ENCODE measurements at regions not wholly inside any gene's neighbourhood (a gene's known extent, or its start where the extent isn't known, plus 50 kb on each side); places are given as distances from the start of the nearest gene placed in this dataset.

GRCh38 chr17:79522414-79522813, 88.4 kb downstream of the RBFOX3 start:
- no peak for DNase-seq

DNA sequence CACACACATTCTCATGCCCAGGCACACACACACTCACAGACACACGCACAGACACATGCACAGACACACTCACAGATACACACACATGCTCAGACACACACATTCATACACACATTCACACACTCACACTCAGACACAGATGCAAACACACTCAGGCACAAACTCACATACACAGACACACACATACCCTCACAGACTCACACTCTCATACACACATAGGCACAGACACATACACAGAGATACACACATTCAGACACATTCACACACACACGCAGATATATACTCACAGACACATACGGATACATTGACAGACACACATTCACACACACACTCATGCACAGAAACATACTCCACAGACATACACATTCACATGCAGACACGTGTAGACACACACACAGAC, 89.6 kb downstream of the RBFOX3 start:
- no peak for DNase-seq

- no peak for DNase-seq
These were observed 90.4 kb downstream of the RBFOX3 start for GRCh38 chr17:79520167-79521165.

- DNase-seq: no peak
These were observed 91.2 kb downstream of the RBFOX3 start for GRCh38 chr17:79519601-79520000.

DNA sequence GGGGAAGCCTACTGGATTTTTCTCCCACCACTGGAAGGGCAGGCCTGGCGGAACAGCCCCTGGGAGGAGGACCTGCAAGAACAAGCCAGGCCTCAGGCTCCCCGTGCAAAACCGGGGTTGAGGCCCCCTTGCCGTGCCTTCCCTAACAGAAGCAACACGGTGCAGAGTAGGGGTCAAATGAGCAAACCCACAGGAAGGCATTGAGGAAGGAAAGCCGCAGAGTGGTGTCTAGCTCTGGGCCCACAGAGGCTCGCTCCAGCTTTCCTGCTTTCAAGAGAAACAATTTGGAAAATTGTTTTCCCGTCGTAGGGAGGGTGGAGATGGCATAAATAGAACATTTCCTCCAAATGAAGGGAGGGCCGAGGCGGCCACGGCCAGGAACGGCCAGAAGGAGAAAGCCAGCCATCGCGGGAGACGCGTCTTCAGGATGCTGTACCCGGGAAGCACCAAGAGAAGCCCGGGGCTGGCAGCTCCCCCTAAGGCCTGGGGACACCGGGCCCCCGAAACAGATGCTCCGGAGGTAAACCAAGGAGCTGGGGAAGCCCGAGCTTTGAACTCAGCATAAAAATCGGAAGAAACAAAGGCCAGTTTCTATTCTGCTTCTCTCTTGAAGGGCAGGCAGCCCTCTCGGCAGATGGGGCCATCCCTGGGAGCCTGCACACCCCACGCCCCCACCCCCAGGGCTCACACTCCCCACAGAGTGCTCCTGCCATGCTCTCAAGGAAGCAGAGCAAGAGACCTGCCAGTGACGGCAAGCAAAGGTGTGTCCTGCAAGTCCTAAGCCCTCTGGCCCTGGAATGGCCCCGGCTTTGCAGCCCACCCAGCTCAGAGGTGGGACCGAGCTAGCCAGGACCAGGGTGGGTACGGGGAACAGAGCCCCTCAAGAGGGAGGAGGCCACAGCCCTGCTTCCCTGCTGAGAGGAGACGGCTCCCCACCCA, 92.0 kb downstream of the RBFOX3 start:
- no peak for DNase-seq

- no peak for DNase-seq
These were observed 92.8 kb downstream of the RBFOX3 start for GRCh38 chr17:79517827-79518584.

DNA sequence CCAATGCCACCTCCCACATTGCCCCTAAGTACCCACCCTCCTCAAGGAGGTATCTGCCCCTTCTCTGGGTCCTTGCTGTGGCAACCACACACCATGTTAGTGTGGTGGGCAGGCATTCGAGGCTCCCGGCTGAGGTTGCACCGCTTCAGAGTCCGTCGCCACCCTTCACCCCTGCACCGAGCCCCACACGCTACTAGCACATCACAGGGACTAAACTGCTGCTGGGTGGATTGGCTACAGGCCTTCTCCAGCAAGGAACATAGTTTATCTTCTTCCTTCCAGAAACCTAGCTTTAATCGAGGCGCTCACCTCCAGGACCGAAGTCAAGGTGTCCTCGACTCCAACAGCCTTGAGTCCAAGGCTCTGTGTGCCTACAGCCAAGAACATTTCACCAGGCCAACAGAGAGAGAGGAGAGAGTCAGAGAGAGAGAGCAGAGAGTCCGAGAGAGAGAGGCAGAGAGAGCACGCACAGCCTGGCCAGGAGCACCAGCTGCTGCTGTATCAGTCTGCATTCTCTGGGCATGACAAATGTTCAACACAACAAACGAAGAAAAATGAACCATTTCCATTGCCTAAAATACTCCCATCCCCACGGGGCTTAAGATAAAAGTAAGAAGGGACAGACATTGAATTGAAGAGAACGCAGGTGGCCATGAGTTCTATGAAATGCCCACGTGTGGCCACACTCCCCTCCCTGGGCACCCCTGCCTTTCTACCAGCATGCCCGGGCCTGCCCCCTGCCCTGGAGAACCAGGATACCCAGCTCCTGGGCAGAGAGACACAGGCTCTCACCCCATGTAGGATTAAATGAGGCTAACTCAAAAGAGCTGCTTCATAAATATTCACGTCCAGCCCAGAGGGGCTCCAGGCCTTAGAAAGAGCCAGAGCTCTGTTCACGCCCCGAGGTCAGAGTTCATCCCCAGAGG, 94.9 kb downstream of the RBFOX3 start:
- no peak for DNase-seq

DNA sequence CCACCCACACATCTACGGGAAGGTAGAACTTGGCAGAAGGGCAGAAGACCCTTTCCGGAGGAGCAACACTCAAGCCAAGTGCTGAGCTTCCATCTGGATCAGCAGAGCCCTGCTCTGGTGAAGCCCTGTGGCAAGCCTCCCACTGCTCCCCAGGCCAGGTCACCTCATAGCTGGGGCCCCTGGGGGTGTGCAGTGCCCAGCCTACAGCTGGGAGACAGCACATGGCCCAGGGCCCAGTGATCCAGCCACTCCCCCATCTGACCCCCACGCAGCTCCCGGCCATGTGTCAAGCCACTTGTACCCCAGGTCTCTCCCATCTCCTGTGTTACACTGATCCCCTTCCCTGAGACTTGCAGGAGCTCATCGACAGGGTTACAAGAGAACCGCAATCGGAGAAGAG, 95.7 kb downstream of the RBFOX3 start:
- DNase-seq: no peak

GRCh38 chr17:79513820-79514535, 96.9 kb downstream of the RBFOX3 start:
- DNase-seq: no peak

DNA sequence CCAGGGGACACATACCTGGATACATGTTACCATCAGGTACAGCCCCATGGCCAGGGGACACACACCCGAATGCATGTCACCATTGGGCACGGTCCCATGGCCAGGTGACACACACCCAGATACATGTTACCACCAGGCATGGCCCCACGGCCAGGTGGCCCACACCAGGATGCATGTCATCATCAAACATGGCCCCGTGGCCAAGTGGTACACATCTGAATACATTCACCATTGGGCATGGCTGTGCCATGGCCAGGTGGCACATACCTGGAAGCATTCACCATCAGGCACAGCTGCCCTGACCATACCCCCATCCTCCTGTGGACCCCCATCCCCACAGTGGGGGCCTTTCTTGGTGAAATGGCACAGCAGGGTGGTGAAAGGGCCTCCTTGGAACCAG, 97.6 kb downstream of the RBFOX3 start:
- DNase-seq: no peak

GRCh38 chr17:79511471-79511870, 99.4 kb downstream of the RBFOX3 start:
- no peak for DNase-seq

DNA sequence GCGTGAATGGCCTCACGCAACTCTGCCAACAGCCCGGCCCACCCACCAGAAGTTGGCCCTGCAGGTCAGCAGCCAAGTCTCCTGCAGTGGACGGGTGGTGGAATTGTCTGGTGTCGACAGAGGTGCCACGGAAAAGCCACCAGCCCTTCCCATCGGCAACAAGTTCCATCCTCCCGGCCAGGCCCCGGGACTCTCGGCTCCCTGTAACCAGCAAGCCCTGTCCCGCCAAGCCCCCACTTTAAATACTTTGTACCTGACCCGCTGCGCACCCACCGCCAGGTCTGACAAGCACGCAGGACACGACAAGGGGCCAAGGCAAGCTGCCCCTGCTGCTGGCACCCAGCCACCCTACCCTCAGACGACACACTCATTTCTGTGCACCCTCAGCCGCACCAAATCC, 100.8 kb downstream of the RBFOX3 start:
- DNase-seq: no peak

GRCh38 chr17:79509490-79509889, 101.4 kb downstream of the RBFOX3 start:
- DNase-seq: no peak

- no peak for DNase-seq
These were observed 101.8 kb downstream of the RBFOX3 start for GRCh38 chr17:79509008-79509407.

DNA sequence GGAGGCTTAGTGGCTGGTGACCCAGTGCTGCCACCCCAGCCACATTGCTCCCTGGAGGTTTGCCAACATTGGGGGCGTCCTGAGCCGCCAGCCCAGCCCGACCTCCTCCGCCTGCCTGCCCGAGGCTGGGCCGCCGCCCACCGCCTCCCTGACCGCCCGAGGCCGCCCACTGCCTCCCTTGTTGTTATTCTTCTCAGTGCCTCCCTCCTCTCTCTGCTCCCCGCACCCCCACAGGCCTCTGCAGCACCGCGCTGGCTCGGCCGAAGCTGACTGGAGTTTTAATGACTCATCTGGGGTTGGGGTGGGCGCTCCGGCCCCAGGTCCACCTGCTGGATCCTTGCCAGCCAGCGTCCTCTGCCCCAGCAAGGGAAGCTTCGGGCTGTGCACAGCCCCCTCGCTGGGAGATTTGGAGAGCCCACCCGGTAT, 102.5 kb downstream of the RBFOX3 start:
- peak in 3 of 56 donors; percentile 47 to 64 (median 58) for DNase-seq

GRCh38 chr17:79506955-79507354, 103.9 kb downstream of the RBFOX3 start:
- DNase-seq: no peak

GRCh38 chr17:79506150-79506870, 104.5 kb downstream of the RBFOX3 start:
- DNase-seq: no peak

- DNase-seq: no peak
These were observed 105.7 kb downstream of the RBFOX3 start for GRCh38 chr17:79505199-79505598.

DNA sequence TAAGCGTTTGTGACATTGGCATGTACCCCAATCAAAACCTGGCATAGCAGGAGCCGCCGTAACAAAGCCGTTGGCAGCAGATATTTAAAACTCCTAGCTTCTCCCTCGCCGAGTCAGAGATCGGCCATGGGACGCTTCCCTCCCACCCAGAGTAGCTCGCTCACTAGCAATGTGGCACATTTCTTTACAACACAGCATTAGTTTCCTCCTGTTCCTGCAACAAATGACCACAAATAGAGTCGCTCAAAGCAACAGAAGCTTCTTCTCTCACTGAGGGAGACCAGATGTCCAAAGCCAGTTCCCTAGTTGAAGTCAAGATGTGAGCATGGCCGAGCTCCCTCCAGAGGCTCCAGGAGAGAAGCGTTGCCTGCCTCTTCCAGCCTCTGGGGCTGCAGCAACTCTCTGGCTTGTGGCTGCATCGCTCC, 106.7 kb downstream of the RBFOX3 start:
- DNase-seq: no peak
